Ramos (cell line): ENCODE measurements at regions not wholly inside any gene's neighbourhood (a gene's known extent, or its start where the extent isn't known, plus 50 kb on each side); places are given as distances from the start of the nearest gene placed in this dataset.

Source experiments
- in situ Hi-C: fragments of 300-500 bp; cut with MboI; formaldehyde crosslinking; loops from one replicate; pipeline ENCODE4 v1.14.3; 2022; ENCODE audit warnings: low sequenced_read_pairs; ENCODE audit not compliant: unreplicated experiment

DNA sequence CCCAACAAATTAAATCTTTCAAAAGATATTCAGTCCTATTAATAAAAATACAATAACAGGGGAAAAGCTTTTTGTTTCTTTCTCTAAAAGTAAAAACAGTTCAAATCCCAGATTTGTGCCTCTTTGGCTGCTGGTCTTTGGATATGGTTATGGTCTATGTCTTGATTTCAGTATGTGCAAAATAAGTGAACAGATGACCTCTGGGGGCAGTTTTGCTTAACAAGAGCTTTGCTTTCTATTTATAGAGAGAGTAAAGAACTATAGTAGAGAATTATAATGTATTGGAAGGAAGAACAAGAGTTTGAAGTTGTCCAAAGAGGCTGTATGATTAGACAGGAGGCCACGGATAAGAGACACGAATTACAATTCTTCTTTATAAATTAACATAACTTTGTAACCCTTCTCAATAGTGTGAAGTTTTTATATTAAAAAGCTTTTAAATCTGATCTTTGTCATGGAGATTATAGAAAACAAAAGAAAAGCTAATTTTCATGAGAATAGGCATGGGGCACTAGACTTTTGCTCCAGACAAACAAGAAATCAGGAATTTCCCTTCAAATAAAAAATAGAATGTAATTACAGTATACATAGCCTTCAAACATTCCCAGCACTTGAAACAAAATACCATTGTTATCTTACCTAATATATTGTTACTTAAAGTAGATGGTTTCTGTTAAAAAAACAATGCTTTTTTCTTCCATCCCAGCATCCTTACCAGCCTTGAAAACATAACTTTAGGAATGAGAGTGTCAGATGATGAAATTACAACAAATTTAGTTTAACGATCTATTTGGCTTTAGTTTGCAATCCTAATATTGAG, 432.7 kb upstream of the ARHGEF26 start:
- in situ Hi-C loops, result no loop called here

- in situ Hi-C loops, result no loop called here
These were observed 428.0 kb upstream of the ARHGEF26 start for GRCh38 chr3:153693207-153693606.

DNA sequence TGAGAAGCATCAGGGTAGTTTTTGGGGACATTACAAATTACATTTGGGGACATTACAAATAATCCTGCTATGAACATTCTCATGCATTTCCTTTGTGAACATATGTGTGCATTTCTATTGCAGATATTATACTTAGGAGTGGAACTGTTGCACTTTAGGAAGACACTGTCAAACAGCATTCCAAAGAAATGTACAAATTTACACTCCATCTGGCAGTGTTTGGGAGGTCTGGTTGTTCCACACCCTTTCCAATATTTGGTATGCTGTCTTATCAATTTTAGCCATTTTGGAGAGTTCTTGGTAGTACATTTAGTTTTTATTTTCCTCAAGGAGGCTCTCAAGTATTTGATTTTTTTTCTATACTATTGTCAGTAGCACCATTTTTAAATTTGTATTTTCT, 419.1 kb upstream of the ARHGEF26 start:
- in situ Hi-C loops, result no loop called here

- in situ Hi-C loops, result no loop called here
These were observed 417.1 kb upstream of the ARHGEF26 start for GRCh38 chr3:153704115-153704514.

- in situ Hi-C loops, result no loop called here
These were observed 414.5 kb upstream of the ARHGEF26 start for GRCh38 chr3:153706706-153707105.

GRCh38 chr3:153714016-153714415, 407.2 kb upstream of the ARHGEF26 start:
- in situ Hi-C loops, result no loop called here

- in situ Hi-C loops, result no loop called here
These were observed 406.5 kb upstream of the ARHGEF26 start for GRCh38 chr3:153714588-153715290.

- in situ Hi-C loops, result no loop called here
These were observed 399.0 kb upstream of the ARHGEF26 start for GRCh38 chr3:153722157-153722556.

DNA sequence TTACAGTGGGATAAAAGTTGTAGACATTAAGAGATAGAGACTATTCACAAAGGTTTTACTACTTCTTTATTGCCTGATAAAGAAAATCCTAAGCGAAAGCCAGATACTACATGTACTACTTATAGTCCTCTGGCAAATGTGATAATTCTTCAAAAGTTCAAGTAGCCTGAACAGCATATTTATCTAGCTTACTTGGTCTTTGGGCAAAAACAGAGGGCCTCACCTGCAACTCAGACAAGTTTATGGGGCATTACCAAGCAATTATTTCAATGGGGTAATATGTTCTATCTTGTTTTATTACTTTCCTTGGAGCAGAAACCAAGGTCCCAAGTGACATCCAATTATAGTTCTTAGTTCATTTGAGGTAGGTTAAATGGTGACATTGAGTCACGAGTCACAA, 390.1 kb upstream of the ARHGEF26 start:
- in situ Hi-C loops, result no loop called here

DNA sequence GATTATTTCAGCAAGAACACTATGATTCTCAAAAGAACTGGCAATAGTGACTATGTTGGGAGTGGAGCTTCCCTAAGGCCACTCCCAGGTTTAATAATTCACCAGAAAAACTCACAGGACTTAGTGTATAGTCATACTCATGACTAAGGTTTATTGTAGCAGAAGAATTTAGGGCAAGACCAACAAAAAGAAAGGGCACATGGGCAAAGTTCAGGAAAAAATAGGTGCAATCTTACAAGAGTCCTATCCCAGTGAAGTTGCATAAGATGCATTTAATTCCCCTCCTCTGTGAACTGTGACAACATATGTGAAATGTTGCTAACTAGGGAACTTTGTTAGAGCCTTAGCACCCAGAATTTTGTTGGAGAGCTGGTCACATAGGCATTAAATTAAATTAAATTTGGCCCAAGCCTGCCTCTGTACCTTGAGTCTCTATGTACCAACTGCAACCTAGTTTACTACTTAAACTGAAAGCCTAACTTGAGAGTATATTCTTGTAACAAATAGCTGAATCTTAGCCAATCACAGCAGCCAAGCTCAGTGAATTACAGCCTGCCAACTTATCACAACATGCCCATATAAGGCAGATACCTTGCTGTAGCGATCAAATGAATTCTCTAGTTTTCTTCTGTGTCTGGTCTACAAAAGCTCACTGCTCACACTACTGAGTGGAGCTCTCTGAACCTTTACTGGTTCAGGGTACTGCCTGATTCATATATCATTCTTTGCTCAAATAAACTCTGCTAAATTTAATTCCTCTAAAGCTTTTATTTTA, 386.2 kb upstream of the ARHGEF26 start:
- in situ Hi-C loops, result no loop called here

GRCh38 chr3:153740109-153740508, 381.1 kb upstream of the ARHGEF26 start:
- in situ Hi-C loops, result no loop called here

- in situ Hi-C loops, result no loop called here
These were observed 376.3 kb upstream of the ARHGEF26 start for GRCh38 chr3:153744889-153745288.

DNA sequence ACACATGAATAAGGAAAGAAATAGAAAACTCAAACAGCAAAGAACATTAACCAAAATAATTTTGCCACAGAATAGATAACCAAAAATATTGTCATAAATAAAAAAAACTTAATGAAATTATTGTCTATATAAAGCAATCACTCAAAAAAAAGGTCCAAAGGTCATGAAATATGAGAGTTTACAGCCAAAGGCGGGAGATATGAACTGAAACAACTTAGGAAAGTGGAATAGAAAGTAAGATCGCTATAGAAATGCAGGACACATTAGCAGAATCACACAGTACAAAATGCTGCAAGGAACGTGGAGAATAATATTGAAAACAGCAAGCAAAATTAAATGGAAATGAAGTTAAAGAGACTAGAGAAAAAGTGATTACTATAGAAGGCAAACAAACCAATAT, 375.0 kb upstream of the ARHGEF26 start:
- in situ Hi-C loops, result no loop called here

DNA sequence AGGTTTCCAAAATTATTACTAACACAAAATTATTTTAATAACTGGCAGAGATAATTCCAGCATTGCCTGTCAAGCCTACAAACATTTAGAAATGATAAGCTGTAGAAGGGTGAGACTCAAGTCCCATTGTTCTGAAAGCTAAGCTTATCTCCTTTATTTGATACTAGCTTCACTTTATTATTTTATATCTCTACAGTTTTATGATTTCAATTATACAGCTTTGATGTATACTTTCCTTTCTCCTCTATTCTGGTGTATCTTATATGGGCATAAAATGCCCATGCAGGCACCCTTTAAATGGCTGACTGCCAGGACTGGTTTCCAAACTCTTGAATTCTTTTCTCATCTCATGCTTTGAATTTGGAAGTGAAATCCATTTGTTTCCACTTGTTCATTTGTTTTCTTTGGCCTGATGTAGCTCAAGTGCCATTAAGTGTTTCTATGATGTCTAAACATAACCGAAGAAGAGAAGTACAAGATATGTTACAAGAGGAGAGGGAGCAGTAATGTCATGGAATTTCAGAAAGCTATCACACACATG, 372.1 kb upstream of the ARHGEF26 start:
- in situ Hi-C loops, result no loop called here

GRCh38 chr3:153752405-153753027, 368.7 kb upstream of the ARHGEF26 start:
- in situ Hi-C loops, result no loop called here

GRCh38 chr3:153753035-153753434, 368.2 kb upstream of the ARHGEF26 start:
- in situ Hi-C loops, result no loop called here

- in situ Hi-C loops, result no loop called here
These were observed 364.4 kb upstream of the ARHGEF26 start for GRCh38 chr3:153756816-153757215.

DNA sequence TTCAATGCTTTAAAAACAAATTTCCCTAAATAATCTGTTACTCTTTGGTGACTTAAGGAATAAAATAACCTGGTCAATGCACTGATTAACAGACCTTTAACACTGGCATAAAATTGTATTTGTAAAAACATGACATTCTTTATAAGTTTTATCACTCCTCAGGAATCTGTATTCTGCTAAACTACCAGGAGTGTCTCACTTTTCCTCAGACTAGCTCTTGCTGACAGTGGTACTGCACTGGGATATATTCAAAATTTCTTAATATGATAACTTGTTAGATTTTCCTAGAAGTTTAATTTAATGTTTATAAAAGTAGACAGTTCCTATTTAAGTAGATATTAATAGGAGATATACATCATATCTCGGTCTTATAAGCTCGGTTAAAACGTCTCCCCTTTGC, 363.4 kb upstream of the ARHGEF26 start:
- in situ Hi-C loops, result no loop called here

- in situ Hi-C loops, result loop anchor here (10.0 kb wide), 1 partner anchor 716 kb away; no protein-coding TSS in a partner anchor
These were observed 360.2 kb upstream of the ARHGEF26 start for GRCh38 chr3:153760948-153761347.
